ENCODE measurements at regions not wholly inside any gene's neighbourhood (a gene's known extent, or its start where the extent isn't known, plus 50 kb on each side); places are given as distances from the start of the nearest gene placed in this dataset.
A peak's percentile ranks its signal among the peaks of the same experiment; 100 is the strongest.

GRCh38 chr9:111154081-111154562 is 115.9 kb upstream of the LPAR1 start:
- Histone ChIP-seq H3K4me2 (ENCODE audit: low read depth, low read length) (no peak overlapping the region), H2BK20ac (ENCODE audit: low read depth, low read length) (no peak overlapping the region), H2BK15ac (ENCODE audit: low read depth, low read length) (no peak overlapping the region), H3K4me1 (ENCODE audit: control insufficient read depth, insufficient read depth, low read length) (peaks cover 4% of the 10 kb centered on the region), H4K20me1 (ENCODE audit: insufficient read depth, low read length) (no peaks in the 10 kb centered on the region), H2AK9ac (replicated peaks; ENCODE audit: low read depth, low read length, poor library complexity) (no peak overlapping the region), H3K36me3 (ENCODE audit: control insufficient read depth, insufficient read depth, low read length) (no peaks in the 10 kb centered on the region), H3K27ac (ENCODE audit: insufficient read depth, low read length) (no peak overlapping the region), H3K27me3 (ENCODE audit: control insufficient read depth, insufficient read depth, low read length) (no peaks in the 10 kb centered on the region), H3K79me1 (ENCODE audit: low read depth in 1 of 2, low read length in 2 of 2) (no peaks in the 10 kb centered on the region), H2AFZ (replicated peaks; ENCODE audit: low read length, poor library complexity) (peak overlapping the region; percentile 46), H3K23ac (ENCODE audit: low read depth, low read length) (no peak overlapping the region), H4K91ac (ENCODE audit: insufficient read depth, low read depth, low read length) (no peak overlapping the region), H3K9me3 (ENCODE audit: control insufficient read depth, insufficient read depth, low read length) (no peaks in the 10 kb centered on the region), H3K4me3 (ENCODE audit: insufficient read depth, low read depth, low read length) (no peak overlapping the region), H2BK5ac (ENCODE audit: low read depth, low read length, poor library complexity, severe bottlenecking) (no peak overlapping the region), H2BK120ac (ENCODE audit: low read depth, low read length) (0 out of 2 replicates have a peak overlapping the region, but pooled peaks have one; percentile 21), H3K9me1 (ENCODE audit: insufficient read depth, low read length) (peaks cover 3% of the 10 kb centered on the region; the same call in 1 of the 2 replicates), H3K4ac (ENCODE audit: low read depth, low read length) (peak overlapping the region; percentile 14; the same call in 1 of the 2 replicates), H2AK5ac (ENCODE audit: low read depth, low read length) (peak overlapping the region; percentile 47; the same call in 1 of the 2 replicates), H3K18ac (ENCODE audit: low read depth, low read length) (no peak overlapping the region), H4K5ac (ENCODE audit: low read depth, low read length) (no peak overlapping the region), H3K56ac (ENCODE audit: extremely low read depth, insufficient read depth, low read length) (no peak overlapping the region), H3K9ac (ENCODE audit: low read depth, low read length) (no peak overlapping the region), H3K14ac (replicated peaks; ENCODE audit: low read depth, low read length) (0 out of 2 replicates have a peak overlapping the region, but pooled peaks have one; percentile 21), H4K8ac (ENCODE audit: low read depth in 2 of 2, low read length in 2 of 2) (no peak overlapping the region)
- intact Hi-C loops (cut with micrococcal nuclease) (no loop called here), dilution Hi-C loops (cut with HindIII; ENCODE audit: low sequenced_read_pairs, unreplicated experiment) (no loop called here), in situ Hi-C loops (cut with MboI; ENCODE audit: low sequenced_read_pairs) (no loop called here)
- BruUV-seq (replicated peaks): no TSS peak
- no CpG with 5 or more reads among the region's 1 CpG for WGBS, 2 experiments (ENCODE audit: extremely low coverage in 2 of 2, insufficient read length in 1 of 2)
- ATAC-seq (ENCODE audit: low read depth): peak; percentile 80
- DNase-seq: peak; percentile 55
- CTCF ChIA-PET: no interaction called here
- POLR2A ChIA-PET (ENCODE audit: unreplicated experiment): interaction anchor here (0.7 kb wide), 1 partner anchor 616 kb away, joined by 3 read pairs; no protein-coding TSS in a partner anchor
- TF ChIP-seq RAD21 (IDR thresholded peaks at IDR 0.05; ENCODE audit: low read length) (no peak), USF2 (IDR thresholded peaks at IDR 0.05; ENCODE audit: low read depth, low read length) (no peak), NFE2L2 (IDR thresholded peaks at IDR 0.05; ENCODE audit: low read depth, low read length) (no peak)

Data from IMR-90 (cell line).